RPMI8226 (cell line): ENCODE measurements at regions not wholly inside any gene's neighbourhood (a gene's known extent, or its start where the extent isn't known, plus 50 kb on each side); places are given as distances from the start of the nearest gene placed in this dataset.
"Not testable (repeated sequence)": the region's sequence is repeated elsewhere in the genome, so short reads cannot be mapped to it uniquely, and the experiment has no call there.

Source experiments
- DNase-seq: peaks from one replicate; pipeline ENCODE4 v3.0.0-alpha.2; 2015

DNA sequence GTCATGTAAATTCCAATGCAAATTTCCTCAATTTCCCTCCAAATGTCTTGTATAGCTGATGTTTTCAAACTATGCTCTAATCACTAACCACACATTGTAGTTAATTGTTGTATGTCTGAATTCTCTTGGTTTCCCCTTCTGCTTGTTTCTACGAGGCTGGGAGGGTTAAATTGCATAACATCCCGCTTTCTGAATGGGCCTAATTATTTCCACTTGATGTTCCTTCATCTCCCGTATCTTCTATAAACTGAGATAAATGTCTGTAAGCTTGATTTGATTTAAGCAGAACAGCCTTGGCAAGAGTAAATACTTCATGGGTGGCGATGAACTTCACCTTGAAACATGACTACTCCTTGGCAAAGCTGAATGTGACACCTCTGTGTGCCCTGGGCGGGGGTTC, 72.2 kb downstream of the SERINC2 start:
- no peak for DNase-seq

DNA sequence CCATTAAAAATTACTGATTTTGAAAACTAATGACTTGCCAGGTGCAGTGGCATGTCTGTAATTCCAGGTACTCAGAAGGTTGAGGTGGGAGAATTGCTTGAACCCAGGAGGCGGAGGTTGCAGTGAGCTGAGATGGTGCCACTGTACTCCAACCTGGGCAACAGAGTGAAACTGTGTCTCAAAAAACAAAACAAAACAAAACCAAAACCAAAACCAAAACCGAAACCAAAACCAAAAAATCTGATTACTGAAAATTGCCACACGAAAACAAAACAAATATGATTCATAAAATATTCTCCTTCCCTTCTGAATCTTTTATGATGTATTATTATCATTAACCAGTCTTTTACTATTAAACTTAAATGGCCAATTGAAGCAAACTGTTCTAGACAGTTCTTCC, 74.1 kb downstream of the SERINC2 start:
- peak; percentile 61 for DNase-seq

DNA sequence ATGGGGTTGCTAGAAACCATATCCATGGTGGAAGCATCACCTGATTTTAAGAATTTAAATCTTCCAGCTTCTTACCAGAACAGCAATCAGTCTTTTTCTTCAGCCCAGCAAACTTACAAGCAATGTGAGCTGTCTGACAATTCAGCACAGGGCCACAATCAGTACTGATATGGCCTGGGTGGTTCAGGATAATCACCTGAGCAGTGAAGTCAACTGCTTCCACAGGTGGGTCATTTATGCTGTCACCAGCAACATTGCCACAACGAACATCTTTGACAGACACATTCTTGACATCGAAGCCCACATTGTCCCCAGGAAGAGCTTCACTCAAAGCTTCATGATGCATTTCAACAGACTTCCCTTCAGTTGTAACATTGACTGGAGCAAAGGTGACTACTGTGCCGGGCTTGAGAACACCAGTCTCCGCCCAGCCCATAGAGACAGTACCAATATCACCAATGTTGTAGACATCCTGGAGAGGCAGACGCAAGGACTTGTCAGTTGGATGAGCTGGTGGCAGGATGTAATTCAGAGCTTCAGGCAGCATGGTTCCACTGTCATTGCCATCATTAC, 74.8 kb downstream of the SERINC2 start:
- DNase-seq: no peak

DNA sequence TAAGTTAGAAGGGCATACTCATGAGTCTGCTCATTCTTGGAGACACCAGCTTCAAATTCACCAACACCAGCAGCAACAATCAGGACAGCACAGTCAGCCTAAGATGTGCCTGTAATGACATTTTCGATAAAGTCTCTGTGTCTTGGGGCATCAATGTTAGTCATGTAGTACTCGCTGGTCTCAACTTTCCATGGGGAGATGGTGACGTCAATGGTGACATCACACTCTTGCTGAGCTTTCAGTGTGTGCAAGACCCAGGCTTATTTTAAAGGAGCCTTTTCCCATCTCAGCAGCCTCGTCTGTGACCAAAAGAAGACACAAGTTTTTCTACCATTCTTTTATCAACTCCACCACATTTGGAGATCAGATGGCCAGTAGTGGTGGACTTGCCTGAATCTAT, 75.5 kb downstream of the SERINC2 start:
- no peak for DNase-seq

DNA sequence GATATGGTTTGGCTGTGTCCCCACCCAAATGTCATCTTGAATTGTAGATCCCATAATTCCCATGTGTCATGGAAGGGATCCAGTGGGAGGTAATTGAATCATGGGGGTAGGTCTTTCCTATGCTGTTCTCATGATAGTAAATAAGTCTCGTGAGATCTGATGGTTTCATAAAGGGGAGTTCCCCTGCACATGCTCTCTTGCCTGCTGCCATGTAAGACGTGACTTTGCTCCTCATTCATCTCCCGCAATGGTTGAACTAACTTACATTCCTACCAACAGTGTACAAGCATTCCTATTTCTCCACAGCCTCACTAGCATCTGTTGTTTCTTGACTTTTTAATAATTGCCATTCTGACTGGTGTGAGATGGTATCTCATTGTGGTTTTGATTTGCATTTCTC, 76.6 kb downstream of the SERINC2 start:
- not testable (repeated sequence) for DNase-seq

DNA sequence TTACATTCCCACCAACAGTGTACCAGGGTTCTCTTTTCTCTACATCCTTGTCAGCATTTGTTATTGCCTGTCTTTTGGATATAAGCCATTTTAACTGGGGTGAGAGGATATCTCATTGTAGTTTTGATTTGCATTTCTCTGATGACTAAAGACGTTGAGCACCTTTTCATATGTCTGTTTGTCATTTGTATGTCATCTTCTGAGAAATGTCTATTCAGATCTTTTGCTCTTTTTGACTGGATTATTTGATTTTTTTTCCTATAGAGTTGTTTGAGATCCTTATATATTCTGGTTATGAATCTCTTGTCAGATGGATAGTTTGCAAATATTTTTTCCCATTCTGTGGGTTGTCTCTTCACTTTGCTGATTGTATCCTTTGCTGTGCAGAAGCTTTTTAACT, 77.6 kb downstream of the SERINC2 start:
- DNase-seq: not testable (repeated sequence)

DNA sequence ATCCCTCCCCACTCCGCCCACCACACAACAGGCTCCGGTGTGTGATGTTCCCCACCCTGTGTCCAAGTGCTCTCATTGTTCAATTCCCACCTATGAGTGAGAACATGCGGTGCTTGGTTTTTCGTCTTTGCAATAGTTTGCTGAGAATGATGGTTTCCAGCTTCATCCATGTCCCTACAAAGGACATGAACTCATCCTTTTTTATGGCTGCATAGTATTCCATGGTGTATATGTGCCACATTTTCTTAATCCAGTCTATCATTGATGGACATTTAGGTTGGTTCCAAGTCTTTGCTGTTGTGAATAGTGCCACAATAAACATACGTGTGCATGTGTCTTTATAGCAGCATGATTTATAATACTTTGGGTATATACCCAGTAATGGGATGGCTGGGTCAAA, 81.0 kb upstream of the TINAGL1 start:
- not testable (repeated sequence) for DNase-seq

DNA sequence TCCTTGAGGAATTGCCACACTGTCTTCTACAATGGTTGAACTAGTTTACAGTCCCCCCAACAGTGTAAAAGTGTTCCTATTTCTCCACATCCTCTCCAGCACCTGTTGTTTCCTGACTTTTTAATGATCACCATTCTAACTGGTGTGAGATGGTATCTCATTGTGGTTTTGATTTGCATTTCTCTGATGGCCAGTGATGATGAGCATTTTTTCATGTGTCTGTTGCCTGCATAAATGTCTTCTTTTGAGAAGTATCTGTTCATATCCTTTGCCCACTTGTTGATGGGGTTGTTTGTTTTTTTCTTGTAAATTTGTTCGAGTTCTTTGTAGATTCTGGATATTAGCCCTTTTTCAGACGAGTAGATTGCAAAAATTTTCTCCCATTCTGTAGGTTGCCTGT, 80.5 kb upstream of the TINAGL1 start:
- DNase-seq: not testable (repeated sequence)

DNA sequence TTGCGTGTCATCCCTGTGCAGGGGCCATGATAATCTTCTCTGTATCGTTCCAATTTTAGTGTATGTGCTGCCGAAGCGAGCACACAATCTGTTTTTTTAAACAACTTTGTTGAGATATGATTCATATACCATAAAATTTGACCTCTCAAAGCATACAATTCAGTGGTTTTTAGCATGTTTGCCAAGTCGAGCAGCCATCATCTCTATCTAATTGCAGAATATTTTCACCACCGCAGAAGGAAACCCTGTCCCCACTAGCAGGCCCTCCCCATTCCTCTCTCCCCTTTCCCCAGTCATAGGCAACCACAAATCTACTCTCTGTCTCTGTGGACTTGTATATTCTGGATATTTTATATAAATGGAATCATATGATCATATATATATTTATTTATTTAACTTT, 78.7 kb upstream of the TINAGL1 start:
- no peak for DNase-seq

DNA sequence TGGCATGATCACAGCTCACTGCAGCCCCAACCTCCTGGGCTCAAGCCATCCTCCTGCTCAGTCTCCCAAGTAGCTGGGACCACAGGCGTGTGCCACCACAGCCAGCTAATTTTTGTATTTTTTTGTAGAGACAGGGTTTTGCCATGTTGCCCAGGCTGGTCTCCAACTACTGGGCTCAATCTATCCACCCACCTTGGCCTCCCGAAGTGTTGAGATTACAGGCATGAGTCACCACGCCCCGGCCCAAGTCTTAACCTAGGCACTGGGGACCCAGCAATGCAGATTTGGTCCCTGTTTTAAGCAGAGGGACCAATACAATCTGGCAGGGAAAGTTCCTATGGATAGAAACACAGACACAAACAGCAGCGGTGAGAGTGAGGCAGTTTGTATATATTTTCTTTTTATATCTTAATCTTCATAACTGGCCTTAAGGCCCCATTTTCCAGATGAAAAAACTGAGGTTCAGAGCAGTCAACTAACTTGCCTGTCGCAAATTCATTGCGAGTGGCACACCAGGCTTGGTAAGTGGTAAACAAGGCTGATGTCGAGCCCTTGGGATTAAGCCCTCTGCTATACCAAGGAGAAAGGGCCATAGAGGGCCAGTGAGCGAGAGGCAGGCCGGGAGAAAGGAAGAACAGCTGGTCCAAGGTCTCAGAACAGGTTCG, 77.8 kb upstream of the TINAGL1 start:
- no peak for DNase-seq

DNA sequence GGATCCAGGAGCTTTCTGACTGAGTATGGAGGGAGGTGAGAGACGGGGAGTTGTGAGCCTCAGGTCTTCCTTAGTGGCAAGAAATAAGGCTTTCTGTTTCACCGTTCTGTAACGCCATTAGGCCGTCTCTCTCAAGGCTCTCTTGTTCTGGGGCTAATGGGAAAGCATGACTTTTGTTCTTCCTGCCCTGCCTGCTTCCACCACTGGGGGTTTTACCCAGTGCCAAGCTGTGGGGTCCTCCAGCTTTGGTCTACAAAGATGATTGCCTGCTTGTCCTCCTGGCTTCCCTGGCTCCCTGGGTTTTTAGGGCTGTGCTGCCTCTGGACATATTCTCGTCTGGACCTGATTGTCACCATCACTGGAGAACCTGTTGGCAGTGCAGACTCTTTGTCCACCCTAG, 74.8 kb upstream of the TINAGL1 start:
- DNase-seq: no peak

DNA sequence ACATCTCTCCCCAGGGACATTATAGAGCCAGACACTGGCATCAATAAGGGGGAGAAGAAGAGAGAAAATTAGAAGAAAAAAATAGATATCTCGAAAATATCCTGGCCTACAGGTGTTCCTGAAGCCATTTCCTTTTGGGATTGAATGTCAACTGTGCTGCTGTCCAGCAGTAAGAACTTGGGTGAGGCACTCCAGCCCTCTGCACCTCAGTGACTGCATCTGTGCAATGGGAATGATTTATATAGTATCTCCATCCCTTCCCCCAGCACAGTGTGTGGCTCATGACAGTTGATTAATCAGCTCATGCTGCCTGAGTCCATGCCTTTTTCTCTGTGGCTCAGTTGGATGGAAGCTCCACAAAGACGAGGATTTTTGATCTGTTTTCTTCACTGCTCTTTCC, 74.1 kb upstream of the TINAGL1 start:
- DNase-seq: no peak

DNA sequence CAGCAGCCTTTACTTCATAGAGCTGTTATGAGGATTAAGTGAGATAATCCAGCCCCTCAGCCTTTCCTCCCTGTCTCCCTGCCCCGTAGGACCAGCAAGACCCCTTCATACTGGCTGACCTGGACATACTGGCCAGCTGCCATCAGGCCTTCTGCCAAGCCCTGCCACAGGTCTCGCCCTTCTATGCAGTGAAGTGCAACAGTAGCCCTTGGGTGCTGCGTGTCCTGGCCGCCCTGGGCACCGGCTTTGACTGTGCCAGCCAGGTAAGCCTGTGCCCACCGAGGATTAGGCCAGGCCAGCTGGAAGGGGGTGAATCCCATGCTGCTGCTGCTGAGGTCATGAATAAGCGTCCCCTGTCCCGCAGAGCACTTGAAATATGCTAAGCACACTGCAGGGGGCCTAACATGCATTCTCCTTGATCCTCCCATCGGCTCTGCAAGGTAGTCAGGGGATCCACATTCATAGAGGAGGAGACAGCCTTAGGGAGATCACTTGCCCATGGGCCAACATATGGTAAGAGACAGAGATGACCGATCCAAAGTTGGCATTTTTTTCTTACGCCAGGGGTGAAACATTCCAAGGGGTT, 73.3 kb upstream of the TINAGL1 start:
- DNase-seq: no peak

DNA sequence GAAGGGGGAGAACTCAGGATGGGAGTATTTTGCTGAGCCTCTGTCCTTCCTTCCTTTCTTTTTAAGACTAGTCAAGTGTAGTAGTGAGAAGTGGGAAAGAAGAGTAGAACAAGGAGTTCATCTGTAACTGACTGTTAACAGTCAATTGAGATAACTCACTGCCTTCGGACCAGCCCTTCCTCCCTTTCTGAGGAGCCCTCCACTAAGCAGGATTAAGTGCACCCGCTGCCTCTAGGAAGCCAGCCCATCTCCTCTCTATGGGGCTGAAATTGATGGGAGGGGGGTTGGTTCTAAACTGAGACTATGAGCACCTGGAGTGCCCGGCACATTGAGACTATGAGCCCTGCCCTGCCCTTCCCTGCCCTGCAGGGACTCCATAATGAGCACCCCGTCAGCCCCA, 72.7 kb upstream of the TINAGL1 start:
- DNase-seq: no peak

DNA sequence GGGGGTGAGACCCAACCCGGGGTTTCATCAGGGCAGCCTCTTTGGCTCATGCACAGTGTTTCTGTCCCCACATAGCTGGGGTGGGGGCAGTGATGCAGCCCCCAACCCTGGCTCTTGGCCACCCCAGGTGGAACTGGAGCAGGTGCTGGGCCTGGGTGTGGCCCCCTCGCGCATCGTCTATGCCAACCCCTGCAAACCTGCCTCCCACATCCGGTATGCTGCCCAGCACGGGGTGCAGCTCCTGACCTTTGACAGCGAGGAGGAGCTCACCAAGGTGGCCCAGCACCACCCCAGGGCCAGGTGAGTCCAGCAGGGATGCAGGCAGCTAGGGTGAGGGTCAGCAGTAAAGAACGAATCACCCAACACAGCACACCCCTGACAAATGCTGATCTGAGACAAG, 72.3 kb upstream of the TINAGL1 start:
- no peak for DNase-seq

DNA sequence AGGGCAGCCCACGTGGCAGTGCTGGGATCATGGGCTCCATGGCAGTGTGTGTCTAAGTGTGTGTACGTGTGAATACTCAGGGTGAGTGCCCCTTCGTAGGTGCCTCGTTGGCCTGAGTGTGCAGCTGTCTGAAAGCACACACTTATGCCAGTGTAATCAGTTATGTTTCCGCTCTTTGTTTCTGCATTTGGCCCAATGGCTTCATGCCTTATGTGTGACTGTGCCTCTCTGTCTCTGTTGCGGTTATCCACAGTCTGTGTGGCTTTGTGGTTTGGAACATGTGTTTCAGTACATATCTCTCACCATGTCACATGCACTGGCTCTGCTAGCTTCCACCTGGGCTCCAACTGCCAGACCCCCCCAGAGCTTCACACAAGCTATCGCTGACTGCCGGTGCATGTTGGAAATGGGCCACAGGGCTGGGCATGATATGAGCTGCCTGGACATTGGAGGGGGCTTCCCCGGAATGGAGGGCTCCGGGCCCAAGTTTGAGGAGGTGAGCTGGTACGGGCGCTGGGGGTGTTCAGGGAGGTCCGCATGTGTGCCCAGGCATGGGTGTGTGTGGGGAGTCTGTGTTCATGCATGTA, 70.3 kb upstream of the TINAGL1 start:
- peak; percentile 89 for DNase-seq

DNA sequence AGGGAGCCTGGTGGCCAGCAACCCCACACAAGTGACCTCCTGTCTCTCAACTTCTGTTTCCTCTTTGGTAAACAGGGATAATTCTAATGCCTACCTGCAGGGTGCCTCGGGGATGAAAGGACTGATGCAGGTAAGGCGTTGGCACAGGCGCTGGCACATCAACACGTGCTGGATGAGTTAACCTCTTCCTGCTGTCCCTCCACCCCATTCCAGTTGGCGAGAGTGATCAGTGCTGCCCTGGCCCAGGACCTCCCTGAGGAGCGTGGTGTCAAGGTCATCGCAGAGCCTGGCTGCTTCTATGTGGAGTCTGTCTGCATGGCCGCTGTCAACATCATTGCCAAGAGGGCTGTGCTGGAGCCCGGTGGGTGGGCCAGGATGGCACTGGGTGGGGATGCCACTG, 69.1 kb upstream of the TINAGL1 start:
- DNase-seq: no peak

DNA sequence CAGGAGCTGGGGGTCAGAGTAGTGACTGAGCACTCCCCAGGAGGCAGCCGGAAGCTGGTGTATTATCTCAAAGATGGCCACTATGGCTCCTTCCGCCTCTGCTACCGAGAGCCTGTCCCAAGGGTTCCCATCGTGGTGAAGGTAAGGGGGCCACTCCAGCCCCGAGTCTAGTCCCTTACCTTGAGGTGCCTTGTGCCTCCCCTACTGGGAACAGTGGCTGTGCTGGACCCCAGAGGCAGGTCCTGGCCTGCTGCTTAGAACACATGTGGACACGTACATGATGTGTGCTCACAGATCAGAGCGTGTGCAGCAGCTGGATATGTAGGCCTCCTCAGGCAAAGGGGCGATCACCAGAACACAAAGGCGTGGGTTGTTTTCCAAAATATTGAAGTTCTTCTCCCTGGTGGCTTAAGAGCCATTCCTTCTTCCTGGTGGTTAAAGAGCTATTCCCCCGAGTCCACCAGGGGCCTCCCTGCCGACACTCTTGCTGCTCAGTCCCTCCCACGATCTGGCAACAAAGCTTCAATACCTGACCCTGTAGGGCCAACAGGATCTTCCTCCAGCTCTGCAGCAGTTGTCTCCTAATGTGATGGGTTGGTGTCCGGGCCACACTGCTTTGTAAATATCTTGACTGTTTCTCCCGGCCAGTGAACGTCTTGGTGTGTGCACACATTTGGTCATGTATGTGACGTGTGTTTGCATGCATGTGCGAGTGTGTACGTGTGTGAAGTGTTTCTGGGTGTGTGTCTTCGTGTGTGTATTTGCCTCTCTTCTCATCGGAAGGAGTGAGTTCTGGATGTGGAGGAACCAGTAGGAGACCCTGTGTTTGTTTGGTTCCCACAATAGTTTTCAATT, 68.4 kb upstream of the TINAGL1 start:
- no peak for DNase-seq

DNA sequence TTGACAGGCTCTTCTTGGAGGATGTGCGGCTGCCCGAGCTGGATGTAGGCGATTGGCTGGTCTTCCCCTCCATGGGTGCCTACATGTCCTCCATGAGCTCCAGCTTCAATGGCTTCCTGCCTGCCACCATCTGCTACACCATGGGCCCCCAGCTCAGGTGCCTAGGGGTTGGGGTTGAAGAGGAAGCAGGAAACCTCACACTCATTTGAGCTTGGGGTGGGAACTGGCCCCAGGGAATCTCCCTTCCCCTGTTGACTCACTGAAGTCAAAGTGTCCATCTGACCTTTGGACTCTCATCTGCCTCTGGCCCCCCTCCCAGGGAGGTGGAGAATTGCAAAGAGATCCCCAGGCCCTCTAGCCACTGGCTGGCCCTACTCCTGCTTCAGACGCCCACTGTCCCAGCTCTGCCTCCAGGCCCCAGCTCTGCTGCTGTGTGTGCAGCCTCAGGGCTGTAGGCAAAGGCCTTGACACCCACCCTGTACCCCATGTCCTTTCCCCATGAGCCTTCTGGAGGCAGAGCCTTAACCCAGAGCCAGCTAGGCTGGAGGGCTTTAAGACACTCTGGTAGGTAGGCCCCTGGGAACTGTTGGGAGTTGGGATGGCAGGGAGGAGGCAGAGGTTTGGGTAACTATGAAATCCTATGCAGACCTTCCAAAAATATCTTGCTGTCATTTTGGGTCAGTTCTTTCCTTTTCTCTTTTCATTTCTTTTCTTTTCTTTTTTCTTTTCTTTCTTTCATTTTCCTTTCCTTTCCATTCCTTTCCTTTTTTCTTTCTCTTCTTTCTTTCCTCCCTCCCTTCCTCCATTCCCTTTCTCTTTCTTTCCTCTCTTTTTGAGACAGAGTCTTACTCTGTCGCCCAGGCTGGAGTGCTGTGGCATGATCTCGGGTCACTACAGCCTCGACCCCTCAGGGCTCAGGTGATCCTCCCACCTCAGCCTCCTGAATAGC, 66.9 kb upstream of the TINAGL1 start:
- DNase-seq: no peak

DNA sequence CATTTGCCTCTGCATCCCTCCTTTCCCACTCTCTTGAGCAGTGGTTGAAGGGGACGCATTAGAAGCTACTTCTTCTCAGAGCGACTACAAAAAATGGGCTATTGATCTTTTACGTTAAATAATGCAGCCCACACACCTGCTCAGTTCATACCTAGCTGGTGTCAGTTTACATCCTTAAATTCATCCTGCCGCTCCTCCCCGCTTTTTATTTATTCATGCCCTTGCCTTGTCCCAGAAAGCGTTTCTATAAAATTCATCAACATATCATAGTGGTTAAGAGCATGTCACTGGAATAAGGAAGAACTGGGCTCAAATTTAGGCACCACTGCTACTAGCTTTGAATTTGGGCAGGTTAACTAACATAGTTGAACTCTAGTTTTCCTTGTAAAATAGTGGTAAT, 66.0 kb upstream of the TINAGL1 start:
- DNase-seq: no peak

DNA sequence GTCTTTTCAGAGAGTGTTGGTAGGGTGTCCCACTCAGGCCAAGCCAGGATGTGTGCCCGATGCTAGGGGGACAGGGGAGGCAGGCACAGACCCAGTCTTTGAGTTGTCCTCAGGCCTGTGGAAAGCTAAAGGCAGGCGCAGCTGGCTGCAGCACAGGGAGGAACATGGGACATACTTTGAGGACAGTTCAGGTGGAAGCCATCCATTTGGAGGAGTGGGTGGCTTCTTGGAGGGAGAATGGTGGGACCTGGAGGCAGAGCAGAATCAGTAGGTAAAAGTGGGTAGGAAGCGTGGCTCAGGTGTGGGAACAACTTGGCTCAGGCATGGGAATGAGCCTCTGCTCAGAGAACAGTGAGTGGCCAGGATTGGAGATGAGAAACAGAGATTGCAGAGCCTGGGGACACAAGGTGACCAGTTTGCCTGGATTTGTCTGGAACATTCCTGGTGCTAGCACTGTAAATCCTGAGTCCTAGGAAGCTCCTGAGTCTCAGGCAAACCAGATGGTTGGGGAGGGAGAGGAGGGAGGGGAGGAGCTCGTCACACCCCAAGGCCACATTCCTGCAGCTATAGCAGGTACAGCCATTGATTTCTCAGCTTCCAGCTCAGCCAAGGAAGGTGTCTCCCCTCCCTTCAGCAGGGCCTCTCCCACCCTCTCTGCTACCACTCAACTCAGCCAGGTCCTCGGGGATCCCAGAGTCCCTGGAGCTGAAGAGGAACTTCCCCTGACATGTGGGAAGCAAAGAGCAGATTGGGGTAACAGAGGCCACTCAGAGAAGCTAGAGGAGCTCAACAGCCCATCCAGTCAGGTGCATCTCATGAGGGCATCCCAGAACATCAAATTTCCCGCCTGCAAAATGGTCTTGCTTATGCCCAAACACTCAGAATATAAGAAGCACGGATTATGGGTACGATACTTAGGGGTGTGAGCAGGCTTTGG, 65.2 kb upstream of the TINAGL1 start:
- DNase-seq: no peak
